ENCODE measurements at regions not wholly inside any gene's neighbourhood (a gene's known extent, or its start where the extent isn't known, plus 50 kb on each side); places are given as distances from the start of the nearest gene placed in this dataset.
A peak's percentile ranks its signal among the peaks of the same experiment; 100 is the strongest.

DNA sequence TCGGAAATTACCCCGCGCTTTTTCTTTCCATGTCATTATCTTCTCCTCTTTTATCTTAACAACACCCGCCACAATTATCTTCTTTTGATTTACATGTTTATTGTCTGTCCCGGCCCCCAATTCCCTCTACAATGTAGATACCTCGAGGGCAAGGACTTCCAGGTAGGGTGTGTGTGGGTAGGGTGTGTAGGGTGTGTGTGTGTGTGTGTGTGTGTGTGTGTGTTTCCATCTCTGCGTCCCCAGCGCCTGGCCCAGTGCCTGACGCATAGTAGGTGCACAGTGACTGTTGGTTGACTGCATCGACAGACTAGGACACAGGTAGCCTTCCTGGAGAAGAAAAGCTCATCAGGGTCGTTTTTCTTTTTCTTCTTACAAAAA, 103.1 kb downstream of the UCHL1 start:
- Histone ChIP-seq H3K27me3 (replicated peaks in 1 of 4; ENCODE audit: control extremely low read depth in 1 of 4, control insufficient read depth in 3 of 4, insufficient read depth in 4 of 4, low read length in 3 of 4) (peaks cover 0 to 29% (median 12%) of the 10 kb centered on the region in 4 experiments), H3K4me2 (replicated peaks; ENCODE audit: low read depth, low read length, poor library complexity, severe bottlenecking) (peak overlapping the region; percentile 37), H3K9me3 (ENCODE audit: control extremely low read depth in 1 of 3, control insufficient read depth in 2 of 3, insufficient read depth in 1 of 3, low read length in 2 of 3) (peaks cover 0 to 8% (median 0%) of the 10 kb centered on the region in 3 donors), H3K4me3 (ENCODE audit: control extremely low read depth in 1 of 5, extremely low read depth in 1 of 5, insufficient read depth in 1 of 5, low read depth in 2 of 5, low read length in 4 of 5) (no peak overlapping the region), H3K36me3 (replicated peaks in 1 of 2; ENCODE audit: control extremely low read depth in 1 of 2, control insufficient read depth in 1 of 2, extremely low read depth in 1 of 2, insufficient read depth in 2 of 2, low read length in 1 of 2) (no peaks in the 10 kb centered on the region), H3K79me2 (ENCODE audit: control insufficient read depth, insufficient read depth, low read length) (no peaks in the 10 kb centered on the region), H2AFZ (ENCODE audit: insufficient read depth, low read depth, low read length, poor library complexity, severe bottlenecking) (no peak overlapping the region), H3K4me1 (ENCODE audit: control insufficient read depth in 2 of 2, insufficient read depth in 2 of 2, low read length in 2 of 2) (peaks cover 7 to 15% of the 10 kb centered on the region in 2 donors), H3K9ac (ENCODE audit: low read length) (no peak overlapping the region), H3K27ac (ENCODE audit: low read length in 2 of 2) (no peak overlapping the region), H4K20me1 (ENCODE audit: control insufficient read depth, insufficient read depth, low read length, poor library complexity, severe bottlenecking) (no peaks in the 10 kb centered on the region)
- H3K9me3 Mint-ChIP-seq (ENCODE audit: insufficient read depth) = peaks cover 6% of the 10 kb centered on the region
- DNase-seq (no peak), ATAC-seq (ENCODE audit: low read depth) (no peak)
- POLR2A ChIA-PET = no interaction called here
- CTCF ChIA-PET = no interaction called here
- H3K4me3 Mint-ChIP-seq = peak overlapping the region; percentile 32
- peaks cover 13% of the 10 kb centered on the region for H3K4me1 Mint-ChIP-seq
- intact Hi-C loops (cut with micrococcal nuclease) = no loop called here
- peaks cover 46% of the 10 kb centered on the region for H3K27me3 Mint-ChIP-seq
- 17% methylated on average over 4 of the region's 11 CpGs for WGBS (ENCODE audit: insufficient coverage)
- no peak overlapping the region for H3K27ac Mint-ChIP-seq
- TF ChIP-seq EZH2 (IDR thresholded peaks at IDR 0.05; ENCODE audit: borderline replicate concordance, insufficient read depth, low read depth, low read length, poor library complexity, severe bottlenecking) = no peak
- TF ChIP-seq, protein P1, sequence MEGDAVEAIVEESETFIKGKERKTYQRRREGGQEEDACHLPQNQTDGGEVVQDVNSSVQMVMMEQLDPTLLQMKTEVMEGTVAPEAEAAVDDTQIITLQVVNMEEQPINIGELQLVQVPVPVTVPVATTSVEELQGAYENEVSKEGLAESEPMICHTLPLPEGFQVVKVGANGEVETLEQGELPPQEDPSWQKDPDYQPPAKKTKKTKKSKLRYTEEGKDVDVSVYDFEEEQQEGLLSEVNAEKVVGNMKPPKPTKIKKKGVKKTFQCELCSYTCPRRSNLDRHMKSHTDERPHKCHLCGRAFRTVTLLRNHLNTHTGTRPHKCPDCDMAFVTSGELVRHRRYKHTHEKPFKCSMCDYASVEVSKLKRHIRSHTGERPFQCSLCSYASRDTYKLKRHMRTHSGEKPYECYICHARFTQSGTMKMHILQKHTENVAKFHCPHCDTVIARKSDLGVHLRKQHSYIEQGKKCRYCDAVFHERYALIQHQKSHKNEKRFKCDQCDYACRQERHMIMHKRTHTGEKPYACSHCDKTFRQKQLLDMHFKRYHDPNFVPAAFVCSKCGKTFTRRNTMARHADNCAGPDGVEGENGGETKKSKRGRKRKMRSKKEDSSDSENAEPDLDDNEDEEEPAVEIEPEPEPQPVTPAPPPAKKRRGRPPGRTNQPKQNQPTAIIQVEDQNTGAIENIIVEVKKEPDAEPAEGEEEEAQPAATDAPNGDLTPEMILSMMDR (IDR thresholded peaks at IDR 0.05) = no peak

- DNase-seq = no peak
- 2% methylated on average over 90 of the region's 92 CpGs for WGBS (ENCODE audit: insufficient coverage)
- no peak for ATAC-seq (ENCODE audit: low read depth)
- H3K27ac ChIP-seq (ENCODE audit: low read length in 2 of 2) = no peak overlapping the region
- peaks cover 0 to 29% (median 14%) of the 10 kb centered on the region in 4 experiments for H3K27me3 ChIP-seq (replicated peaks in 1 of 4; ENCODE audit: control extremely low read depth in 1 of 4, control insufficient read depth in 3 of 4, insufficient read depth in 4 of 4, low read length in 3 of 4)
- Mint-ChIP-seq H3K27ac (no peak overlapping the region), H3K27me3 (peaks cover 49% of the 10 kb centered on the region), H3K9me3 (ENCODE audit: insufficient read depth) (peaks cover 6% of the 10 kb centered on the region), H3K4me1 (peaks cover 13% of the 10 kb centered on the region), H3K4me3 (no peak overlapping the region)
- no peaks in the 10 kb centered on the region for H4K20me1 ChIP-seq (ENCODE audit: control insufficient read depth, insufficient read depth, low read length, poor library complexity, severe bottlenecking)
- ChIA-PET CTCF (no interaction called here), POLR2A (no interaction called here)
- no peaks in the 10 kb centered on the region for H3K36me3 ChIP-seq (replicated peaks in 1 of 2; ENCODE audit: control extremely low read depth in 1 of 2, control insufficient read depth in 1 of 2, extremely low read depth in 1 of 2, insufficient read depth in 2 of 2, low read length in 1 of 2)
- H2AFZ ChIP-seq (ENCODE audit: insufficient read depth, low read depth, low read length, poor library complexity, severe bottlenecking) = peak overlapping the region; percentile 22
- H3K79me2 ChIP-seq (ENCODE audit: control insufficient read depth, insufficient read depth, low read length) = no peaks in the 10 kb centered on the region
- TF ChIP-seq, protein P1 (IDR thresholded peaks at IDR 0.05) = no peak
- no peak overlapping the region for H3K4me3 ChIP-seq (ENCODE audit: control extremely low read depth in 1 of 5, extremely low read depth in 1 of 5, insufficient read depth in 1 of 5, low read depth in 2 of 5, low read length in 4 of 5)
- H3K4me2 ChIP-seq (replicated peaks; ENCODE audit: low read depth, low read length, poor library complexity, severe bottlenecking) = peak overlapping the region; percentile 37
- peaks cover 7 to 15% of the 10 kb centered on the region in 2 donors for H3K4me1 ChIP-seq (ENCODE audit: control insufficient read depth in 2 of 2, insufficient read depth in 2 of 2, low read length in 2 of 2)
- H3K9ac ChIP-seq (ENCODE audit: low read length) = no peak overlapping the region
- intact Hi-C loops (cut with micrococcal nuclease) = no loop called here
- peaks cover 0 to 8% (median 0%) of the 10 kb centered on the region in 3 donors for H3K9me3 ChIP-seq (ENCODE audit: control extremely low read depth in 1 of 3, control insufficient read depth in 2 of 3, insufficient read depth in 1 of 3, low read length in 2 of 3)
These were observed 103.6 kb downstream of the UCHL1 start for GRCh38 chr4:41360214-41360920.

Data from B cell (primary cell).